Liver (tissue), 7 donors: ENCODE measurements at regions not wholly inside any gene's neighbourhood (a gene's known extent, or its start where the extent isn't known, plus 50 kb on each side); places are given as distances from the start of the nearest gene placed in this dataset.

Experiments used
- DNase-seq: peaks from one replicate; pipeline ENCODE4 v3.0.0-alpha.2; 2017; ENCODE audit warnings: low spot score
- H3K27ac ChIP-seq, 2 donors: one replicate each; pipeline ENCODE4 v1.7.0; 2013; ENCODE audit warnings: inconsistent platforms in 2 of 2, low read length in 2 of 2, control low read depth in 1 of 2, low read depth in 1 of 2, mild to moderate bottlenecking in 1 of 2
- H3K27me3 ChIP-seq, 4 donors: one replicate each; pipeline versions ENCODE4 v1.6.1 to v1.7.0; 2013; ENCODE audit warnings: low read length in 3 of 4, inconsistent platforms in 1 of 4, mild to moderate bottlenecking in 1 of 4, moderate library complexity in 1 of 4; ENCODE audit not compliant: control insufficient read depth in 4 of 4, insufficient read depth in 4 of 4
- H3K36me3 ChIP-seq, 4 donors: one replicate each; pipeline versions ENCODE4 v1.6.1 to v1.7.0; 2013; ENCODE audit warnings: low read length in 3 of 4, mild to moderate bottlenecking in 3 of 4, low read depth in 1 of 4, moderate library complexity in 1 of 4; ENCODE audit not compliant: control insufficient read depth in 4 of 4, insufficient read depth in 3 of 4
- H3K4me1 ChIP-seq, 4 donors: one replicate each; pipeline versions ENCODE4 v1.6.1 to v1.7.0; 2013; ENCODE audit warnings: low read length in 3 of 4, mild to moderate bottlenecking in 3 of 4, moderate library complexity in 1 of 4; ENCODE audit not compliant: control insufficient read depth in 4 of 4, insufficient read depth in 4 of 4
- H3K4me3 ChIP-seq, 3 donors: one replicate each; pipeline versions ENCODE4 v1.6.1 to v1.7.0; 2013; ENCODE audit warnings: low read length in 3 of 3, control low read depth in 1 of 3, low read depth in 1 of 3, mild to moderate bottlenecking in 1 of 3
- H3K9ac ChIP-seq, 2 donors: one replicate each; pipeline ENCODE4 v1.7.0; 2013; ENCODE audit warnings: low read length in 2 of 2, mild to moderate bottlenecking in 2 of 2, moderate library complexity in 2 of 2, control low read depth in 1 of 2, low read depth in 1 of 2
- H3K9me3 ChIP-seq, 4 donors: one replicate each; pipeline versions ENCODE4 v1.6.1 to v1.7.0; 2013; ENCODE audit warnings: low read length in 3 of 4; ENCODE audit not compliant: control insufficient read depth in 4 of 4
- EGR1 ChIP-seq, 2 donors: IDR thresholded peaks; 2 replicates each; pipeline ENCODE4 v1.6.1; 2016 to 2018; ENCODE audit warnings: antibody characterized with exemption in 2 of 2, low read depth in 2 of 2
- FOXA1 ChIP-seq: IDR thresholded peaks from 2 replicates; pipeline ENCODE4 v1.6.1; 2016; ENCODE audit warnings: antibody characterized with exemption
- FOXA2 ChIP-seq: IDR thresholded peaks from 2 replicates; pipeline ENCODE4 v1.6.1; 2016; ENCODE audit warnings: antibody characterized with exemption
- GABPA ChIP-seq, 2 donors: IDR thresholded peaks in 1 of 2; conservative IDR thresholded peaks in 1 of 2; 2 replicates each; pipeline ENCODE4 v1.6.1; 2016; ENCODE audit warnings: antibody characterized with exemption in 2 of 2, mild to moderate bottlenecking in 1 of 2, moderate library complexity in 1 of 2
- HNF4A ChIP-seq, 2 donors: conservative IDR thresholded peaks; 2 replicates each; pipeline ENCODE4 v1.6.1; 2016; ENCODE audit warnings: antibody characterized with exemption in 2 of 2, mild to moderate bottlenecking in 2 of 2
- HNF4G ChIP-seq: IDR thresholded peaks from 2 replicates; pipeline ENCODE4 v1.6.1; 2016; ENCODE audit warnings: antibody characterized with exemption
- JUND ChIP-seq, 2 donors: IDR thresholded peaks; 2 replicates each; pipeline ENCODE4 v1.6.1; 2016; ENCODE audit warnings: antibody characterized with exemption in 2 of 2
- NR2F2 ChIP-seq: IDR thresholded peaks from 2 replicates; pipeline ENCODE4 v1.6.1; 2016; ENCODE audit warnings: antibody characterized with exemption
- RAD21 ChIP-seq, 2 donors: IDR thresholded peaks; 2 replicates each; pipeline ENCODE4 v1.6.1; 2016; ENCODE audit warnings: antibody characterized with exemption in 2 of 2, mild to moderate bottlenecking in 2 of 2
- RXRA ChIP-seq, 2 donors: IDR thresholded peaks; 2 replicates each; pipeline ENCODE4 v1.6.1; 2017 to 2018; ENCODE audit warnings: antibody characterized with exemption in 2 of 2, mild to moderate bottlenecking in 1 of 2
- SP1 ChIP-seq: IDR thresholded peaks from 2 replicates; pipeline ENCODE4 v1.6.1; 2018; ENCODE audit warnings: antibody characterized with exemption, mild to moderate bottlenecking
- YY1 ChIP-seq: IDR thresholded peaks from 2 replicates; pipeline ENCODE4 v1.6.1; 2016; ENCODE audit warnings: antibody characterized with exemption, mild to moderate bottlenecking
- TF ChIP-seq, protein P1 (sequence below): fragments of 150-350 bp; IDR thresholded peaks from 2 replicates; pipeline ENCODE4 v1.5.1; 2017; ENCODE audit warnings: improper control_type of control experiment, low read depth, low read length; ENCODE audit not compliant: missing input control
- TF ChIP-seq, protein P2 (sequence below): IDR thresholded peaks from 2 replicates; pipeline ENCODE4 v1.6.1; 2016; ENCODE audit warnings: antibody characterized with exemption
- TF ChIP-seq, protein P3 (sequence below): IDR thresholded peaks from 2 replicates; pipeline ENCODE4 v1.6.1; 2016; ENCODE audit warnings: antibody characterized with exemption
- TF ChIP-seq, protein P4 (sequence below): IDR thresholded peaks from 2 replicates; pipeline ENCODE4 v1.6.1; 2016; ENCODE audit warnings: antibody characterized with exemption
- TF ChIP-seq, protein P5 (sequence below): IDR thresholded peaks from 2 replicates; pipeline ENCODE4 v1.6.1; 2016; ENCODE audit warnings: antibody characterized with exemption, mild to moderate bottlenecking
- donor health status: healthy.
- donor health status: healthy.
- donor health status: healthy.
- donor health status: healthy.

DNA sequence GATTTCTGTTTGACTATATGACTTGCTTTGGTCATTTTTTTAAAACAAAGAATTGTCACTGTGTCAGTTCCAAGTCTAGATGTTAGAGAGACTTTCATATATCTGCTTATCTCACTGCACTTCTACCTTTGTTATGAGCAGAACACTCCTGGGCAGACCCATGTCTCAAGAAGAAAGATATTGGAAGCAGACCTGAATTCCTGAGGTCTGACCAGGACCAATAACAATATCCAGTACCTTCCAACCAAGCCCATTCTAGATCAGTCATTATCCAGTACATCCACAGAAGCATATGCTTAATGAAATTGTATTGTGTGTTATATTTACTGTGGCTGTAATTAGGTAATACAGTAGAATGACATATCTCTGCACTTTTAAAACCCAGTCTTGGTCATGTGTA lies 811.3 kb upstream of the GBE1 start:
- no peaks in the 10 kb centered on the region for H3K4me1 ChIP-seq
- no peaks in the 10 kb centered on the region for H3K9me3 ChIP-seq
- no peak overlapping the region for H3K27ac ChIP-seq
- no peaks in the 10 kb centered on the region for H3K36me3 ChIP-seq
- TF ChIP-seq SP1 (no peak), FOXA1 (no peak), YY1 (no peak), FOXA2 (no peak), HNF4A (conservative IDR thresholded peaks at IDR 0.05) (no peak), EGR1 (IDR thresholded peaks at IDR 0.05; ENCODE audit: low read depth in 2 of 2) (no peak), NR2F2 (no peak), HNF4G (no peak), JUND (IDR thresholded peaks at IDR 0.05) (no peak), RXRA (IDR thresholded peaks at IDR 0.05) (no peak), RAD21 (IDR thresholded peaks at IDR 0.05) (no peak), GABPA (IDR thresholded peaks at IDR 0.05 in 1 of 2, conservative IDR thresholded peaks at IDR 0.05 in 1 of 2) (no peak)
- TF ChIP-seq, protein P1, sequence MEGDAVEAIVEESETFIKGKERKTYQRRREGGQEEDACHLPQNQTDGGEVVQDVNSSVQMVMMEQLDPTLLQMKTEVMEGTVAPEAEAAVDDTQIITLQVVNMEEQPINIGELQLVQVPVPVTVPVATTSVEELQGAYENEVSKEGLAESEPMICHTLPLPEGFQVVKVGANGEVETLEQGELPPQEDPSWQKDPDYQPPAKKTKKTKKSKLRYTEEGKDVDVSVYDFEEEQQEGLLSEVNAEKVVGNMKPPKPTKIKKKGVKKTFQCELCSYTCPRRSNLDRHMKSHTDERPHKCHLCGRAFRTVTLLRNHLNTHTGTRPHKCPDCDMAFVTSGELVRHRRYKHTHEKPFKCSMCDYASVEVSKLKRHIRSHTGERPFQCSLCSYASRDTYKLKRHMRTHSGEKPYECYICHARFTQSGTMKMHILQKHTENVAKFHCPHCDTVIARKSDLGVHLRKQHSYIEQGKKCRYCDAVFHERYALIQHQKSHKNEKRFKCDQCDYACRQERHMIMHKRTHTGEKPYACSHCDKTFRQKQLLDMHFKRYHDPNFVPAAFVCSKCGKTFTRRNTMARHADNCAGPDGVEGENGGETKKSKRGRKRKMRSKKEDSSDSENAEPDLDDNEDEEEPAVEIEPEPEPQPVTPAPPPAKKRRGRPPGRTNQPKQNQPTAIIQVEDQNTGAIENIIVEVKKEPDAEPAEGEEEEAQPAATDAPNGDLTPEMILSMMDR: no peak
- TF ChIP-seq, protein P2, sequence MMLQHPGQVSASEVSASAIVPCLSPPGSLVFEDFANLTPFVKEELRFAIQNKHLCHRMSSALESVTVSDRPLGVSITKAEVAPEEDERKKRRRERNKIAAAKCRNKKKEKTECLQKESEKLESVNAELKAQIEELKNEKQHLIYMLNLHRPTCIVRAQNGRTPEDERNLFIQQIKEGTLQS: no peak
- TF ChIP-seq, protein P3, sequence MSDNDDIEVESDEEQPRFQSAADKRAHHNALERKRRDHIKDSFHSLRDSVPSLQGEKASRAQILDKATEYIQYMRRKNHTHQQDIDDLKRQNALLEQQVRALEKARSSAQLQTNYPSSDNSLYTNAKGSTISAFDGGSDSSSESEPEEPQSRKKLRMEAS: no peak
- TF ChIP-seq, protein P4, sequence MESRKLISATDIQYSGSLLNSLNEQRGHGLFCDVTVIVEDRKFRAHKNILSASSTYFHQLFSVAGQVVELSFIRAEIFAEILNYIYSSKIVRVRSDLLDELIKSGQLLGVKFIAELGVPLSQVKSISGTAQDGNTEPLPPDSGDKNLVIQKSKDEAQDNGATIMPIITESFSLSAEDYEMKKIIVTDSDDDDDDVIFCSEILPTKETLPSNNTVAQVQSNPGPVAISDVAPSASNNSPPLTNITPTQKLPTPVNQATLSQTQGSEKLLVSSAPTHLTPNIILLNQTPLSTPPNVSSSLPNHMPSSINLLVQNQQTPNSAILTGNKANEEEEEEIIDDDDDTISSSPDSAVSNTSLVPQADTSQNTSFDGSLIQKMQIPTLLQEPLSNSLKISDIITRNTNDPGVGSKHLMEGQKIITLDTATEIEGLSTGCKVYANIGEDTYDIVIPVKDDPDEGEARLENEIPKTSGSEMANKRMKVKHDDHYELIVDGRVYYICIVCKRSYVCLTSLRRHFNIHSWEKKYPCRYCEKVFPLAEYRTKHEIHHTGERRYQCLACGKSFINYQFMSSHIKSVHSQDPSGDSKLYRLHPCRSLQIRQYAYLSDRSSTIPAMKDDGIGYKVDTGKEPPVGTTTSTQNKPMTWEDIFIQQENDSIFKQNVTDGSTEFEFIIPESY: no peak
- TF ChIP-seq, protein P5, sequence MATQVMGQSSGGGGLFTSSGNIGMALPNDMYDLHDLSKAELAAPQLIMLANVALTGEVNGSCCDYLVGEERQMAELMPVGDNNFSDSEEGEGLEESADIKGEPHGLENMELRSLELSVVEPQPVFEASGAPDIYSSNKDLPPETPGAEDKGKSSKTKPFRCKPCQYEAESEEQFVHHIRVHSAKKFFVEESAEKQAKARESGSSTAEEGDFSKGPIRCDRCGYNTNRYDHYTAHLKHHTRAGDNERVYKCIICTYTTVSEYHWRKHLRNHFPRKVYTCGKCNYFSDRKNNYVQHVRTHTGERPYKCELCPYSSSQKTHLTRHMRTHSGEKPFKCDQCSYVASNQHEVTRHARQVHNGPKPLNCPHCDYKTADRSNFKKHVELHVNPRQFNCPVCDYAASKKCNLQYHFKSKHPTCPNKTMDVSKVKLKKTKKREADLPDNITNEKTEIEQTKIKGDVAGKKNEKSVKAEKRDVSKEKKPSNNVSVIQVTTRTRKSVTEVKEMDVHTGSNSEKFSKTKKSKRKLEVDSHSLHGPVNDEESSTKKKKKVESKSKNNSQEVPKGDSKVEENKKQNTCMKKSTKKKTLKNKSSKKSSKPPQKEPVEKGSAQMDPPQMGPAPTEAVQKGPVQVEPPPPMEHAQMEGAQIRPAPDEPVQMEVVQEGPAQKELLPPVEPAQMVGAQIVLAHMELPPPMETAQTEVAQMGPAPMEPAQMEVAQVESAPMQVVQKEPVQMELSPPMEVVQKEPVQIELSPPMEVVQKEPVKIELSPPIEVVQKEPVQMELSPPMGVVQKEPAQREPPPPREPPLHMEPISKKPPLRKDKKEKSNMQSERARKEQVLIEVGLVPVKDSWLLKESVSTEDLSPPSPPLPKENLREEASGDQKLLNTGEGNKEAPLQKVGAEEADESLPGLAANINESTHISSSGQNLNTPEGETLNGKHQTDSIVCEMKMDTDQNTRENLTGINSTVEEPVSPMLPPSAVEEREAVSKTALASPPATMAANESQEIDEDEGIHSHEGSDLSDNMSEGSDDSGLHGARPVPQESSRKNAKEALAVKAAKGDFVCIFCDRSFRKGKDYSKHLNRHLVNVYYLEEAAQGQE: no peak
- DNase-seq: no peak
- H3K27me3 ChIP-seq: no peaks in the 10 kb centered on the region
- no peak overlapping the region for H3K9ac ChIP-seq
- no peak overlapping the region for H3K4me3 ChIP-seq
